Activated CD4-positive, alpha-beta memory T cell treated with anti-CD3 and anti-CD28 coated beads, Interleukin-2, amount 10 ng/mL, durations not matched to agents 7 days and 5 days (primary cell): ENCODE measurements at regions not wholly inside any gene's neighbourhood (a gene's known extent, or its start where the extent isn't known, plus 50 kb on each side); places are given as distances from the start of the nearest gene placed in this dataset.

ENCODE experiments used
- CTCF ChIA-PET: fragments of 350-600 bp; sonication (Branson Sonifier 250); formaldehyde crosslinking; loops from one replicate; lab custom pipeline; 2021; ENCODE audit warnings: antibody characterized with exemption, inconsistent platforms; lab: Charles Lee
- POLR2A ChIA-PET: fragments of 350-600 bp; sonication (Branson Sonifier 250); formaldehyde crosslinking; loops from one replicate; lab custom pipeline; 2021; ENCODE audit warnings: antibody characterized with exemption; lab: Charles Lee
- DNase-seq: peaks from one replicate; pipeline ENCODE4 v3.0.0-alpha.2; 2020
- H3K27ac Mint-ChIP-seq: one replicate; pipeline ENCODE4 v1.8.0; 2021; ENCODE audit warnings: mild to moderate bottlenecking, mixed read lengths
- H3K27me3 Mint-ChIP-seq: one replicate; pipeline ENCODE4 v1.8.0; 2021; ENCODE audit warnings: mixed read lengths
- H3K36me3 Mint-ChIP-seq: one replicate; pipeline ENCODE4 v1.8.0; 2021; ENCODE audit warnings: low read depth, mixed read lengths
- H3K4me1 Mint-ChIP-seq: one replicate; pipeline ENCODE4 v1.8.0; 2021; ENCODE audit warnings: mixed read lengths
- H3K4me3 Mint-ChIP-seq: one replicate; pipeline ENCODE4 v1.8.0; 2021; ENCODE audit warnings: mild to moderate bottlenecking, mixed read lengths
- H3K9me3 Mint-ChIP-seq: one replicate; pipeline ENCODE4 v1.8.0; 2021; ENCODE audit warnings: mixed read lengths

GRCh38 chr17:45704251-45704650 is 79.9 kb upstream of the CRHR1 start:
- H3K27ac Mint-ChIP-seq: no peak overlapping the region
- POLR2A ChIA-PET: no interaction called here
- H3K4me1 Mint-ChIP-seq: no peaks in the 10 kb centered on the region
- CTCF ChIA-PET: no interaction called here
- H3K9me3 Mint-ChIP-seq: no peaks in the 10 kb centered on the region
- H3K4me3 Mint-ChIP-seq: no peak overlapping the region
- peaks cover 28% of the 10 kb centered on the region for H3K27me3 Mint-ChIP-seq
- DNase-seq: no peak
- no peaks in the 10 kb centered on the region for H3K36me3 Mint-ChIP-seq

GRCh38 chr17:45705123-45706009 is 78.8 kb upstream of the CRHR1 start:
- Mint-ChIP-seq H3K4me1 (no peaks in the 10 kb centered on the region), H3K27ac (no peak overlapping the region), H3K4me3 (no peak overlapping the region), H3K9me3 (no peaks in the 10 kb centered on the region), H3K27me3 (peaks cover 26% of the 10 kb centered on the region), H3K36me3 (no peaks in the 10 kb centered on the region)
- POLR2A ChIA-PET: no interaction called here
- CTCF ChIA-PET: no interaction called here
- DNase-seq: no peak

DNA sequence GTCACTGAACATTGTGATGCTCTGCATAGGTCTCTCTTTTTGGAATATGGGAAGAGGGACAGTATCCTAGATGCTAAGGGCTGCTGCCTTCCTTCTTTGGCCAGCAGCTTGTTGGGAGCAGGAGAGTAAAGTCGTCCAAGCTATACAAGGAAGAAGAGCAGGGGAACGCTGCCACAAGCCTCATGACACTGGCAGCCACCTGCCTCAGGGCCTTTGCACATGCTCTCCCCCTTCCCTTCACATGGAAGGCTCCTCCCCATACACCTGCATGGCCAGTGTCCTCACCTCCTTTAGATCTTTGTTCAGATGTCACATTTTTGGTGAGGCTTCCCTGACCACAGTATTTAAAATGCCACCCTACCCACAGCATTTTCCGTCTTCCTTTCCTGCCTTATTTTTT is 78.1 kb upstream of the CRHR1 start:
- no peaks in the 10 kb centered on the region for H3K9me3 Mint-ChIP-seq
- H3K4me3 Mint-ChIP-seq: no peak overlapping the region
- CTCF ChIA-PET: no interaction called here
- no peak for DNase-seq
- POLR2A ChIA-PET: no interaction called here
- no peak overlapping the region for H3K27ac Mint-ChIP-seq
- no peaks in the 10 kb centered on the region for H3K4me1 Mint-ChIP-seq
- no peaks in the 10 kb centered on the region for H3K36me3 Mint-ChIP-seq
- peaks cover 24% of the 10 kb centered on the region for H3K27me3 Mint-ChIP-seq

DNA sequence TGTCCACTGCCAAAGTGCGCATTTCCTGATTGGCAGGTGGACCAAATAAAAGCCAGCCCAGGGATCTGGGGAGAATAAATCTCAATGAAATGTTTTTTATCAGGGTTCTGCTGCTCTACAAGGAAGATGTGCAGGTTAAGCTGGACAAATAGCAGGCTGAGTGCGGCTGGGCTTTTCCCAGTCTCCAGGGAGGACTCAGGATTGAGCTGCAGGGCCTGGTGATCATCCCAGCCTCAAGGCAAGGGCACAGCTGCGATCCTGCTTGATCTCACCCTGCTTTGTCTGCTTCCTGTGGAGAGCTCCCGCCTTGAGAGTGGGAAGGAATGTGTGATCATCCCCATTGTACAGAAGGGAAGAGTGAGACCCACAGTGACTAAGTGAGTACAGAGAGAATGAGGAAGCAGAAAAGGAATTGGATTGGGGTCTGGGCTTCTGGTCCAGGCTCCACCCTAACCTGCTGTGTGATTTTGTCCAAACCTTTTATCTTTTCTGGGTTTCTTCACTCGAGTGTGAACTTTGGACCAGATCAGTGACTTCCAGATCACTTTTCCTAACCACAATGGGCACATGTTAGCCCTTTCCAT is 75.3 kb upstream of the CRHR1 start:
- Mint-ChIP-seq H3K27me3 (peaks cover 26% of the 10 kb centered on the region), H3K4me1 (no peaks in the 10 kb centered on the region), H3K27ac (no peak overlapping the region), H3K4me3 (no peak overlapping the region), H3K9me3 (no peaks in the 10 kb centered on the region), H3K36me3 (no peaks in the 10 kb centered on the region)
- ChIA-PET CTCF (no interaction called here), POLR2A (no interaction called here)
- DNase-seq: no peak

GRCh38 chr17:45709728-45710288 is 74.3 kb upstream of the CRHR1 start:
- DNase-seq: no peak
- peaks cover 27% of the 10 kb centered on the region for H3K27me3 Mint-ChIP-seq
- no peaks in the 10 kb centered on the region for H3K36me3 Mint-ChIP-seq
- no peak overlapping the region for H3K4me3 Mint-ChIP-seq
- H3K4me1 Mint-ChIP-seq: no peaks in the 10 kb centered on the region
- H3K27ac Mint-ChIP-seq: no peak overlapping the region
- CTCF ChIA-PET: no interaction called here
- H3K9me3 Mint-ChIP-seq: no peaks in the 10 kb centered on the region
- POLR2A ChIA-PET: no interaction called here

DNA sequence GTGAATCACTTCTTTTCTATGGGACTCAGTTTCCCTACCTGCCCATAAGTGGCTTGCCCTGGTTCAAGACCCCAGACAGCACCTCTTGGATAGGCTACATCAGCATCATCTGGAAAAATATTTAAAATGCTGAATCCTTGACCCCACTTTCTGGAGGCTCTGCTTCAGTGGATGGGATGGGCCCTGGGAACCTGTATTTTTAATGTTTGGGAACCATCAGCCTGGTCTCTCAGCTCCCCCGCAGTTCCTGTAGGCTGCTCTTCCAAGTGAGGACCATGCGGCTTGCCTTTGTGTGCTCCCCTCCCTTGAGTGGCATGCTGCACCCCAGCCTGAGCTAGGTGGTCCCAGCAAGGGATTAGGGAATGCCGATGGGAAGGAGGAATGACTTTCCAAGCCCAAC is 68.3 kb upstream of the CRHR1 start:
- Mint-ChIP-seq H3K9me3 (no peaks in the 10 kb centered on the region), H3K4me3 (no peak overlapping the region), H3K4me1 (no peaks in the 10 kb centered on the region), H3K36me3 (no peaks in the 10 kb centered on the region), H3K27me3 (peaks cover 37% of the 10 kb centered on the region), H3K27ac (no peak overlapping the region)
- ChIA-PET POLR2A (no interaction called here), CTCF (no interaction called here)
- no peak for DNase-seq

DNA sequence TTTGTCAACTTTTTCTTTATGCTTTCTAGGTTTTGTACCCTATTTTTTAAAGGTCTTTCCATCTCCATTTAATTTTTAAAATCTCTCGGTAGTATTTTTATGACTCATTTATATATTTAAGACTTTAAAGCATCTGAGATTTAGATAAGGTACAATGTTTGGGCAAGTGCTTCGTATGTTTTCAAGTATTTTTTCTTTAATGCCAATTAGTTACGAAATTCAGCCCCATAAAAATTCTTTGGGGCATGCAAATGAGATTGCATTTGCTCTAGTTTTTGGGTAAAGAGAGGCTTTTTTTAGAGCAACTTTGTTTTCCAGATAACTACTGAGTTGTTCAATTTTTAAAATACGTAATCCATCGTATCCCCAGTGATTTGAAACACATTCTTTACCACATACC is 65.3 kb upstream of the CRHR1 start:
- Mint-ChIP-seq H3K27ac (no peak overlapping the region), H3K9me3 (no peaks in the 10 kb centered on the region), H3K4me1 (no peaks in the 10 kb centered on the region), H3K4me3 (no peak overlapping the region), H3K27me3 (peaks cover 34% of the 10 kb centered on the region), H3K36me3 (no peaks in the 10 kb centered on the region)
- DNase-seq: no peak
- ChIA-PET CTCF (no interaction called here), POLR2A (no interaction called here)

- no peak for DNase-seq
- H3K4me3 Mint-ChIP-seq: no peak overlapping the region
- H3K27me3 Mint-ChIP-seq: peaks cover 33% of the 10 kb centered on the region
- no peak overlapping the region for H3K27ac Mint-ChIP-seq
- no peaks in the 10 kb centered on the region for H3K9me3 Mint-ChIP-seq
- H3K36me3 Mint-ChIP-seq: no peaks in the 10 kb centered on the region
- POLR2A ChIA-PET: no interaction called here
- no peaks in the 10 kb centered on the region for H3K4me1 Mint-ChIP-seq
- CTCF ChIA-PET: interaction anchor here (1.4 to 1.5 kb wide), 2 partner anchors 54 to 79 kb away, joined by 3 read pairs; no protein-coding TSS in a partner anchor
Observed at GRCh38 chr17:45719335-45720071, 64.6 kb upstream of the CRHR1 start.

GRCh38 chr17:45720386-45720785 is 63.7 kb upstream of the CRHR1 start:
- CTCF ChIA-PET: interaction anchor here (1.4 to 1.5 kb wide), 2 partner anchors 53 to 80 kb away, joined by 3 read pairs; no protein-coding TSS in a partner anchor
- H3K27me3 Mint-ChIP-seq: peaks cover 34% of the 10 kb centered on the region
- no peak overlapping the region for H3K27ac Mint-ChIP-seq
- H3K4me1 Mint-ChIP-seq: no peaks in the 10 kb centered on the region
- DNase-seq: no peak
- H3K4me3 Mint-ChIP-seq: no peak overlapping the region
- H3K36me3 Mint-ChIP-seq: no peaks in the 10 kb centered on the region
- no peaks in the 10 kb centered on the region for H3K9me3 Mint-ChIP-seq
- POLR2A ChIA-PET: no interaction called here

DNA sequence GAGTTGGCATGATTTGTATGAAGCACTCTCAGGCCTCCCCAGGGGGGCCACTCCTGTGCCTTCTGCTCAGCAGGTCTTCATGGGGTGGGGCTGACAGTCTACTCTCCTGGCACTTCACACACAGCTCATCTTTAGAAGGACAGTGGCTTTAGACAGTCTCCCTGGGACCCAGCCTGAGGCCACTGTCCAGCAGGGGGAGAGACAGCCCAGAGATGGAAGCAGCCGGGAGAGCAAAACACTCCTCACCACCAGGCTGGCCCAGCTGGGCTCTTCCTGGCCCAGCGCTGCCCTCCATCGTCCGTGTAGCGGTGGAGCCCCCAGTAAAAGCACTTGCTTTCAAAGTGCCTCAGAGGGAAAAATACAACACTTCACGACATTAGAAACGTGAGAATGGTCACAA is 62.0 kb upstream of the CRHR1 start:
- CTCF ChIA-PET: interaction anchor here (0.9 kb wide), 1 partner anchor 130 kb away, joined by 3 read pairs; no protein-coding TSS in a partner anchor
- POLR2A ChIA-PET: no interaction called here
- peaks cover 41% of the 10 kb centered on the region for H3K27me3 Mint-ChIP-seq

DNA sequence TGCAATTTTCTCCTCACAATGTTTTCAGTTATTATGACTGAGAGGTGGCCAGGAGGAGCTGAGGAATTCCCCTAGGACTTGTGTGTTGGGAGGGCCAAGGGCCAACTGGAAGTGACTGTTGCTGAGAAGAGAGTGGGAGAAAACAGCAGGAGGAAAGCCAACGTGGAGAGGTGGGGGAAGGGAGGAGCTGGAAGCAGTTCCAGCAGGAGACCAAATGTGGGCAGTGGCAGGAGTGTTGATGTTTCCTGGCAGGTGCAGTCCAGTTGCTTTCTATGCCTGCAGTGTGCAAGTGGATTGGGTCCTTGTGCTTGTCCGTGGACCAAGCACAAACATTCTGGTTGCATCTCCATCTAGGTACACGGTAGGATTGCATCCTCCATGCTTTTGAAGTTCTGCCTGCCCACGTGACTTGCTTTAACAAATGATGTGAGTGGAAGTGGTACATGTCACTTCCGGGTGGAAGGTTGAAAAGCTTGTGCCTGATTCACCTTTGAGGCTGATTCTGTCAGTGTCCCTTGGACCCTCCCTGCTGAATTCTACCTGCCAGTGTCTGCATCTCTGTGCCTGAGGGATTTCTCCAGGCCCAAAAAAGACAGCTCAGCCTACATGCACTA is 54.7 kb upstream of the CRHR1 start:
- Mint-ChIP-seq H3K4me3 (no peak overlapping the region), H3K9me3 (no peaks in the 10 kb centered on the region), H3K27me3 (peaks cover 36% of the 10 kb centered on the region), H3K4me1 (no peaks in the 10 kb centered on the region), H3K36me3 (no peaks in the 10 kb centered on the region), H3K27ac (no peak overlapping the region)
- DNase-seq: no peak
- ChIA-PET CTCF (no interaction called here), POLR2A (no interaction called here)

More for the DNA sequence above, 62.0 kb upstream of the CRHR1 start:
- Mint-ChIP-seq H3K27ac (no peak overlapping the region), H3K9me3 (no peaks in the 10 kb centered on the region), H3K4me3 (no peak overlapping the region), H3K4me1 (no peaks in the 10 kb centered on the region), H3K36me3 (no peaks in the 10 kb centered on the region)
- DNase-seq: no peak

GRCh38 chr17:45730192-45730591 is 53.9 kb upstream of the CRHR1 start:
- Mint-ChIP-seq H3K4me1 (no peaks in the 10 kb centered on the region), H3K36me3 (no peaks in the 10 kb centered on the region), H3K27me3 (peaks cover 34% of the 10 kb centered on the region), H3K9me3 (no peaks in the 10 kb centered on the region), H3K4me3 (no peak overlapping the region), H3K27ac (no peak overlapping the region)
- CTCF ChIA-PET: interaction anchor here (1.7 kb wide), 1 partner anchor 90 kb away, joined by 4 read pairs; no protein-coding TSS in a partner anchor
- DNase-seq: no peak
- POLR2A ChIA-PET: no interaction called here
